RWPE2 (cell line): ENCODE measurements at regions not wholly inside any gene's neighbourhood (a gene's known extent, or its start where the extent isn't known, plus 50 kb on each side); places are given as distances from the start of the nearest gene placed in this dataset.

Experiments used
- ATAC-seq: fragments of 200-7000 bp; cut with Tn5 transposase; 3 replicates; pipeline ENCODE4 v1.9.1; 2021; ENCODE audit warnings: low read depth
- DNase-seq: peaks from one replicate; pipeline ENCODE4 v3.0.0-alpha.2; 2020; ENCODE audit warnings: low spot score
- H3K27ac ChIP-seq: fragments of 450-650 bp; 2 replicates; pipeline ENCODE4 v1.5.1; 2017; ENCODE audit warnings: mild to moderate bottlenecking; ENCODE audit not compliant: poor library complexity, severe bottlenecking
- H3K27me3 ChIP-seq: fragments of 250-450 bp; sonication (Bioruptor Pico); 2 replicates; pipeline ENCODE4 v1.5.1; 2021; ENCODE audit warnings: mild to moderate bottlenecking, moderate library complexity; ENCODE audit not compliant: insufficient read depth, poor library complexity, severe bottlenecking
- H3K36me3 ChIP-seq: fragments of 250-450 bp; sonication (Bioruptor Pico); 2 replicates; pipeline ENCODE4 v1.5.1; 2020; ENCODE audit warnings: low read depth, mild to moderate bottlenecking, moderate library complexity
- H3K4me1 ChIP-seq: fragments of 250-450 bp; sonication (Bioruptor Pico); 2 replicates; pipeline ENCODE4 v1.5.1; 2021; ENCODE audit warnings: mild to moderate bottlenecking, moderate library complexity; ENCODE audit not compliant: insufficient read depth, poor library complexity, severe bottlenecking
- H3K4me3 ChIP-seq: fragments of 250-450 bp; sonication (Bioruptor Pico); 2 replicates; pipeline ENCODE4 v1.5.1; 2021; ENCODE audit warnings: mild to moderate bottlenecking, moderate library complexity; ENCODE audit not compliant: severe bottlenecking
- H3K9me3 ChIP-seq: fragments of 250-450 bp; sonication (Bioruptor Pico); 2 replicates; pipeline ENCODE4 v1.5.1; 2021; ENCODE audit warnings: mild to moderate bottlenecking, moderate library complexity; ENCODE audit not compliant: severe bottlenecking
- TF ChIP-seq, protein P1 (sequence below): fragments of 450-650 bp; IDR thresholded peaks from one replicate; pipeline ENCODE4 v1.5.1; 2017; ENCODE audit warnings: mild to moderate bottlenecking, moderate library complexity; ENCODE audit not compliant: poor library complexity, severe bottlenecking

DNA sequence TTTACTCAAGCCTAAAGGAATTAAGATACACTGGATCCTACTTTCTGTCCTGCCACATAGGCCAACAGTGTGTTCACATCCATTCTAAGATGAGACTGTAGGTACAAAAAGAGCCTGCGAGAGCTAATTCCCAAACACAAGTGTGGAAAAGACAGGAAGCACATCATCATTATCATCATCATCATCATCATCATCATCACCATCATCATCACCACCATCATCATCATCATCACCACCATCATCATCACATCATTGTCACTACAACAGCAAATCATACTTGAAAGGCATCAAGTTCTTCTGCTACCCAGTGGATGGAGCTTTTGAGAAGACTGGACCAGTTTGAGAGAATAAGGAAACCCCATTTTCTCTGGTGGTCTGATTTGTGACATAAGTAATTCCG, 268.1 kb downstream of the HS3ST3A1 start:
- H3K27me3 ChIP-seq: no peaks in the 10 kb centered on the region
- no peak overlapping the region for H3K27ac ChIP-seq
- no peak for ATAC-seq
- H3K36me3 ChIP-seq: no peaks in the 10 kb centered on the region
- H3K4me3 ChIP-seq: no peak overlapping the region
- TF ChIP-seq, protein P1, sequence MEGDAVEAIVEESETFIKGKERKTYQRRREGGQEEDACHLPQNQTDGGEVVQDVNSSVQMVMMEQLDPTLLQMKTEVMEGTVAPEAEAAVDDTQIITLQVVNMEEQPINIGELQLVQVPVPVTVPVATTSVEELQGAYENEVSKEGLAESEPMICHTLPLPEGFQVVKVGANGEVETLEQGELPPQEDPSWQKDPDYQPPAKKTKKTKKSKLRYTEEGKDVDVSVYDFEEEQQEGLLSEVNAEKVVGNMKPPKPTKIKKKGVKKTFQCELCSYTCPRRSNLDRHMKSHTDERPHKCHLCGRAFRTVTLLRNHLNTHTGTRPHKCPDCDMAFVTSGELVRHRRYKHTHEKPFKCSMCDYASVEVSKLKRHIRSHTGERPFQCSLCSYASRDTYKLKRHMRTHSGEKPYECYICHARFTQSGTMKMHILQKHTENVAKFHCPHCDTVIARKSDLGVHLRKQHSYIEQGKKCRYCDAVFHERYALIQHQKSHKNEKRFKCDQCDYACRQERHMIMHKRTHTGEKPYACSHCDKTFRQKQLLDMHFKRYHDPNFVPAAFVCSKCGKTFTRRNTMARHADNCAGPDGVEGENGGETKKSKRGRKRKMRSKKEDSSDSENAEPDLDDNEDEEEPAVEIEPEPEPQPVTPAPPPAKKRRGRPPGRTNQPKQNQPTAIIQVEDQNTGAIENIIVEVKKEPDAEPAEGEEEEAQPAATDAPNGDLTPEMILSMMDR: no peak
- H3K4me1 ChIP-seq: peaks cover 9% of the 10 kb centered on the region
- DNase-seq: no peak
- H3K9me3 ChIP-seq: no peaks in the 10 kb centered on the region

DNA sequence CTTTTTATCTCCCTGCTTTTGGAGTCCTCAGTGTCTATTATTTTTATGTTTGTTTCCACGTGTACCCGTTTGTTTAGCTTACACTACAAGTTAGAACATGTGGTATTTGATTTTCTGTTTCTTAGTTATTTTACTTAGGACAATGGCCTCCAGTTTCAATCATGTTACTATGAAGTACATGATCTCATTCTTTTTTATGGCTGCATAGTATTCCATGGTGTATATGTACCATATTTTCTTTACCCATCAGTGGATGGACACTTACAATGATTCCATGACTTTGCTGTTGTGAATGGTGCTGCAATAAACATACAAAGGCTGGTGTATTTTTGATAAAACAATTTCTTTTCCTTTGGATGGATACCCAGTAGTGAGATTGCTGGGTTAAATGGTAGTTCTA, 269.5 kb downstream of the HS3ST3A1 start:
- no peaks in the 10 kb centered on the region for H3K9me3 ChIP-seq
- TF ChIP-seq, protein P1: no peak
- H3K4me1 ChIP-seq: peaks cover 5% of the 10 kb centered on the region
- ATAC-seq (no peak), DNase-seq (no peak)
- H3K27me3 ChIP-seq: no peaks in the 10 kb centered on the region
- no peak overlapping the region for H3K4me3 ChIP-seq
- H3K36me3 ChIP-seq: no peaks in the 10 kb centered on the region
- no peak overlapping the region for H3K27ac ChIP-seq

DNA sequence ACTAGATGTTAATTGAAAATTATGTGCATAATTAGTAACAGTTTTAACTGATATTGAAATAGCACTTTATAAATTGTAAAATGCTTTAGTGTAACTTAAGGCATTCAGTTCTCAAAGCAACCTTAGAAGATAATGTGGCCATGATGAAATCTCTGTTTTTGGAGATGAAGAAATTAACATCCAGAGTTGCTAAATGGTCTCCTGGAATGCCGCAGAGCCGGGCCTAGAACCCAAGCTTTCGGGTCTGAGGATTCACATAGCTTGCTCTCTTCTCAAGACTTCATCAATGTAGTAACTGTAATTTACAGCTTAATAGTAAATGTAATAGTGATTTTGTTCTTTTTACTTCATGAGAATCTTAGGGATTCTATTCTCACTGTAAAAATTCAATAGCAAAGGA, 272.3 kb downstream of the HS3ST3A1 start:
- H3K9me3 ChIP-seq: no peaks in the 10 kb centered on the region
- TF ChIP-seq, protein P1: no peak
- peaks cover 5% of the 10 kb centered on the region for H3K4me1 ChIP-seq
- H3K27me3 ChIP-seq: no peaks in the 10 kb centered on the region
- no peak for DNase-seq
- no peak overlapping the region for H3K4me3 ChIP-seq
- H3K36me3 ChIP-seq: no peaks in the 10 kb centered on the region
- H3K27ac ChIP-seq: no peak overlapping the region
- ATAC-seq: no peak

DNA sequence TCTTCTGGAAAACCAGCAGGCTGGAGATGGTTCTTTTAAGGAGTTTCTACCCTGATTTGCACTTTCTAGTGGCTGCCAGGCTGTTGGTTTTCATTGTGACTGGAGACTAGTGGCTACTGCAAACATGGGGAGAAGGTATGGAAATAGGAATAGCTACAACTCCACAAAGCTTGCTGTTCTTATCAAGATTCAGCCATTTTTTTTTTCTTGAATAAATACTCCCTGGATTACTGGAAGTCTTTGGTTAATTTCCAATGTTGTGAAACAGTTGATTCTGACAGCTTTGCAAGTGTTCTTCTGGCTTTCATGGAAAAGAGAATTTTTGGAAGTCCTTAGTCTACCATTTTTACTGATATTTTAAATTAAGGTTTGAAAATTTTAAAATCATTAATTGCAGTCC, 277.7 kb downstream of the HS3ST3A1 start:
- no peak overlapping the region for H3K27ac ChIP-seq
- H3K4me1 ChIP-seq: no peaks in the 10 kb centered on the region
- TF ChIP-seq, protein P1: no peak
- H3K36me3 ChIP-seq: no peaks in the 10 kb centered on the region
- DNase-seq (no peak), ATAC-seq (no peak)
- no peaks in the 10 kb centered on the region for H3K9me3 ChIP-seq
- H3K27me3 ChIP-seq: no peaks in the 10 kb centered on the region
- H3K4me3 ChIP-seq: no peak overlapping the region

DNA sequence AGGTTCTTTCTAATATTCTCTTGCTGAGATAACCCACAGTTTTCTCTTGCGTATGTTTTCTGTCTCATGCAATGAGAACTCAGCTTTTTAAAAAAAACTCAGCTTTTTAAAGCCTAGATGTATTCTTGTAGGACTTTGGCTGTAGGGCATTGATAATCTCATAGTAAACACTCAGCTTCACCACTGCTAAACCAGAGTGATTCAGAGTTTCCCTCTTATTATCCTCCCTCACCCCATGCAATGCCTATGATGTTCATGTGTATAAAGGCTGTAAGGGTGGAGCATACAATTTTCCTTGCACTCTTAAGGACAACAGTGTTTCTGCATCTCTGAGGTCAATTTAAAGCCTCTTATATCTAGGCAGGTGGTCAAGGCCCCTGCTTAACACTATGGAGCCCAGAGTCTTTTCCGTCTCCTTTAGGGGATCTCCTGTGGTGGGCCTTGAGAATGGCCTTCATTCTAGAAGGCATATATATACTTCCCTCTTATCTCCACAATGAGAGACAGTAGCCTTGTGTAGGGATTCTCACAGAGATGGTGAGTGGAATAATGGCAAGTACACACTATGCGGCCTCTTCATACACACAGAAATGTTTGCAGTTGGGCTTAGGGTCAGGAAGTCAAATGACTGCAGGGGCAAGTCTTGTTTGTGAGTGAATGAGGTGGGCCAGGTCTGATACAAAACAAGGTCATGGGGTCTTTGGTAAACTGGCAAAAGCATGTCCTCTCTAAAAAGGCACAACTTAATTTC, 279.6 kb downstream of the HS3ST3A1 start:
- Histone ChIP-seq H3K4me3 (no peak overlapping the region), H3K4me1 (no peaks in the 10 kb centered on the region), H3K36me3 (no peaks in the 10 kb centered on the region), H3K27ac (no peak overlapping the region), H3K27me3 (no peaks in the 10 kb centered on the region), H3K9me3 (no peaks in the 10 kb centered on the region)
- DNase-seq: no peak
- TF ChIP-seq, protein P1: no peak
- no peak for ATAC-seq
